Kidney epithelial cell (primary cell): ENCODE measurements at regions not wholly inside any gene's neighbourhood (a gene's known extent, or its start where the extent isn't known, plus 50 kb on each side); places are given as distances from the start of the nearest gene placed in this dataset.

Source experiments
- DNase-seq: peaks from one replicate; pipeline ENCODE4 v3.0.0-alpha.2; 2010; ENCODE audit warnings: low read depth
- H3K27me3 ChIP-seq: 2 replicates; pipeline ENCODE4 v1.6.0; 2011; ENCODE audit warnings: low read length; ENCODE audit not compliant: control insufficient read depth, insufficient read depth
- H3K36me3 ChIP-seq: 2 replicates; pipeline ENCODE4 v1.5.1; 2011; ENCODE audit warnings: low read length; ENCODE audit not compliant: control insufficient read depth, insufficient read depth
- H3K4me3 ChIP-seq: 2 replicates; pipeline ENCODE4 v1.5.1; 2011; ENCODE audit warnings: low read depth, mild to moderate bottlenecking, control low read depth, low read length
- CTCF ChIP-seq: IDR thresholded peaks from 2 replicates; pipeline ENCODE4 v1.5.1; 2011; ENCODE audit warnings: mild to moderate bottlenecking, moderate library complexity, low read length, control low read depth, inconsistent platforms; ENCODE audit not compliant: insufficient read depth, poor library complexity, severe bottlenecking

- Histone ChIP-seq H3K27me3 (no peaks in the 10 kb centered on the region), H3K36me3 (no peaks in the 10 kb centered on the region), H3K4me3 (no peak overlapping the region)
- no peak for TF ChIP-seq CTCF
- no peak for DNase-seq
Observed at GRCh38 chr13:38538422-38538821, 148.5 kb upstream of the FREM2 start.

- Histone ChIP-seq H3K36me3 (no peaks in the 10 kb centered on the region), H3K27me3 (no peaks in the 10 kb centered on the region), H3K4me3 (no peak overlapping the region)
- no peak for TF ChIP-seq CTCF
- no peak for DNase-seq
Observed at GRCh38 chr13:38539632-38540031, 147.2 kb upstream of the FREM2 start.

- no peaks in the 10 kb centered on the region for H3K36me3 ChIP-seq
- DNase-seq, result peak; percentile 70
- no peaks in the 10 kb centered on the region for H3K27me3 ChIP-seq
- TF ChIP-seq CTCF, result no peak
- H3K4me3 ChIP-seq, result no peak overlapping the region
Observed at GRCh38 chr13:38542601-38543000, 144.3 kb upstream of the FREM2 start.

- no peak for TF ChIP-seq CTCF
- no peak for DNase-seq
- H3K36me3 ChIP-seq, result no peaks in the 10 kb centered on the region
- no peaks in the 10 kb centered on the region for H3K27me3 ChIP-seq
- no peak overlapping the region for H3K4me3 ChIP-seq
Observed at GRCh38 chr13:38543561-38543960, 143.3 kb upstream of the FREM2 start.

GRCh38 chr13:38563739-38564138 lies 123.1 kb upstream of the FREM2 start:
- H3K4me3 ChIP-seq, result no peak overlapping the region
- no peak for DNase-seq
- no peak for TF ChIP-seq CTCF
- H3K27me3 ChIP-seq, result no peaks in the 10 kb centered on the region
- H3K36me3 ChIP-seq, result no peaks in the 10 kb centered on the region

- DNase-seq, result no peak
Observed at GRCh38 chr13:38564256-38565150, 122.4 kb upstream of the FREM2 start.

More at GRCh38 chr13:38564256-38565150, 122.4 kb upstream of the FREM2 start:
- no peak for TF ChIP-seq CTCF
- H3K4me3 ChIP-seq, result no peak overlapping the region
- H3K27me3 ChIP-seq, result no peaks in the 10 kb centered on the region
- H3K36me3 ChIP-seq, result no peaks in the 10 kb centered on the region
